ENCODE measurements at regions not wholly inside any gene's neighbourhood (a gene's known extent, or its start where the extent isn't known, plus 50 kb on each side); places are given as distances from the start of the nearest gene placed in this dataset.

DNA sequence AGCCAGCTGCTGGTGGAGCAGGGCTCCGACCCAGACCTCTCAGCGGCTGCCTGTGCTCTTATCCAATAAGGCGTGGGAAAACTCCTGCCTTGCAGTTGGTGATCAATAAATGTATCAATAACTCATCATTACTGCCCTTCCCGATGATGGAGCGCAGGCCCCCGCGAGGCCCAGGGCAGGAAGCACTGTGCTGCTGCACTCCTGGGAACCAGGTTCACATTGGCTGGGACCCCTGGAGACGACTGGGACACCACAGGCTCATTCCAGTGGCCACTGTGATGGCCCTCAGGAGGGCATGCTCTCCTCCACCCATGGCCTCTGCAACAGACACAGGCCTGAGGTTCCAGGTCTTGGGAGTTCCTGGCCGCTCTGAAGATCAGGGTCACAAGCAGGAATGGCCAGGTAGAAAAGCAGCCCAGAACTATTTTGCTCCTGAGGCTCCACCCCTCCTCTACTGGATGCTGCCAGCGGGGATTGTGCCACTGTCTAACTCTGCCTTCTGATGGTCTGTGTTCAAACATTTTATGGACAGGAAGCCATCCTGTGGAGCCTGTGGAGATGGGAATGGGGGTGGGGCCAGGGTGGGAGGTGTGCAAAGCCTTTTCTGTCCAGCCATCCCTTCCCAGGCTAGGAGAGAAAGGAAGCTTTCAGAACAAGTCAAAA is 287.4 kb upstream of the ZMIZ1 start:
- Histone ChIP-seq H3K27ac (ENCODE audit: insufficient read depth, low read length) (no peak overlapping the region), H3K79me2 (ENCODE audit: control insufficient read depth, insufficient read depth, low read length) (no peaks in the 10 kb centered on the region), H3K9ac (ENCODE audit: insufficient read depth, low read length) (no peak overlapping the region), H2AFZ (ENCODE audit: low read length) (no peak overlapping the region), H4K20me1 (ENCODE audit: control insufficient read depth, extremely low read depth, insufficient read depth, low read length) (no peaks in the 10 kb centered on the region), H3K27me3 (ENCODE audit: control insufficient read depth, insufficient read depth, low read length) (peaks cover 3% of the 10 kb centered on the region), H3K4me2 (ENCODE audit: extremely low read depth, insufficient read depth, low read length) (no peak overlapping the region), H3K4me1 (ENCODE audit: control insufficient read depth, extremely low read depth, insufficient read depth, low read length) (peaks cover 4% of the 10 kb centered on the region), H3K36me3 (ENCODE audit: control insufficient read depth, insufficient read depth, low read length) (no peaks in the 10 kb centered on the region), H3K4me3 (replicated peaks in 1 of 4; ENCODE audit: control extremely low read depth in 1 of 4, insufficient read depth in 1 of 4, low read depth in 3 of 4, low read length in 4 of 4) (no peak overlapping the region), H3K9me3 (ENCODE audit: control insufficient read depth, insufficient read depth, low read depth, low read length) (no peaks in the 10 kb centered on the region)
- TF ChIP-seq, protein P1, sequence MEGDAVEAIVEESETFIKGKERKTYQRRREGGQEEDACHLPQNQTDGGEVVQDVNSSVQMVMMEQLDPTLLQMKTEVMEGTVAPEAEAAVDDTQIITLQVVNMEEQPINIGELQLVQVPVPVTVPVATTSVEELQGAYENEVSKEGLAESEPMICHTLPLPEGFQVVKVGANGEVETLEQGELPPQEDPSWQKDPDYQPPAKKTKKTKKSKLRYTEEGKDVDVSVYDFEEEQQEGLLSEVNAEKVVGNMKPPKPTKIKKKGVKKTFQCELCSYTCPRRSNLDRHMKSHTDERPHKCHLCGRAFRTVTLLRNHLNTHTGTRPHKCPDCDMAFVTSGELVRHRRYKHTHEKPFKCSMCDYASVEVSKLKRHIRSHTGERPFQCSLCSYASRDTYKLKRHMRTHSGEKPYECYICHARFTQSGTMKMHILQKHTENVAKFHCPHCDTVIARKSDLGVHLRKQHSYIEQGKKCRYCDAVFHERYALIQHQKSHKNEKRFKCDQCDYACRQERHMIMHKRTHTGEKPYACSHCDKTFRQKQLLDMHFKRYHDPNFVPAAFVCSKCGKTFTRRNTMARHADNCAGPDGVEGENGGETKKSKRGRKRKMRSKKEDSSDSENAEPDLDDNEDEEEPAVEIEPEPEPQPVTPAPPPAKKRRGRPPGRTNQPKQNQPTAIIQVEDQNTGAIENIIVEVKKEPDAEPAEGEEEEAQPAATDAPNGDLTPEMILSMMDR (conservative IDR thresholded peaks at IDR 0.05 in 1 of 2, IDR thresholded peaks at IDR 0.05 in 1 of 2; ENCODE audit: low read depth in 1 of 2, low read length in 2 of 2), result no peak
- TF ChIP-seq EZH2 (IDR thresholded peaks at IDR 0.05; ENCODE audit: low read length, missing control alignments), result no peak
- no peak for DNase-seq (ENCODE audit: low read depth in 2 of 2)

DNA sequence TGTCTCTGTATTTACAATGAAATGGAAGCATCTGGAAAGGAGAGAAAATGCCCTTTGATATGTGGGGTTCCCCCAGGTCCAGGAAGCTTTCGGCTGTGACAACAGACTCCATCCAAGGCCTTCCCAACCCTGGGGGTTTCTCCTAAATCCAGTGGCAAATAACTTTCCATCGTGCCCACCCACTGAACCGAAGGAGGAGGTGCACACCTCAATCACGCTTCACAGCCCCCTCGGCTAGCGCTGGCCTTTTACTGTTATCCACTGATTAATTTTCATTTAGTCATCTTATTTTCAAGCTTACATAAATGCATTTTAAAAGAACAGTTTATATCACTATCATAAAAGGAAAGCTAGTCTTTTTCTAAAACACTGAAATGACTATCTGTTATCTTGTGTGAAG is 286.8 kb upstream of the ZMIZ1 start:
- H3K9me3 ChIP-seq (ENCODE audit: control insufficient read depth, insufficient read depth, low read depth, low read length), result no peaks in the 10 kb centered on the region
- H3K4me1 ChIP-seq (ENCODE audit: control insufficient read depth, extremely low read depth, insufficient read depth, low read length), result peaks cover 4% of the 10 kb centered on the region
- no peak overlapping the region for H3K4me2 ChIP-seq (ENCODE audit: extremely low read depth, insufficient read depth, low read length)
- H3K79me2 ChIP-seq (ENCODE audit: control insufficient read depth, insufficient read depth, low read length), result no peaks in the 10 kb centered on the region
- peaks cover 3% of the 10 kb centered on the region for H3K27me3 ChIP-seq (ENCODE audit: control insufficient read depth, insufficient read depth, low read length)
- no peak overlapping the region for H3K27ac ChIP-seq (ENCODE audit: insufficient read depth, low read length)
- DNase-seq (ENCODE audit: low read depth in 2 of 2), result no peak
- no peak overlapping the region for H3K4me3 ChIP-seq (replicated peaks in 1 of 4; ENCODE audit: control extremely low read depth in 1 of 4, insufficient read depth in 1 of 4, low read depth in 3 of 4, low read length in 4 of 4)
- no peak overlapping the region for H3K9ac ChIP-seq (ENCODE audit: insufficient read depth, low read length)
- H4K20me1 ChIP-seq (ENCODE audit: control insufficient read depth, extremely low read depth, insufficient read depth, low read length), result no peaks in the 10 kb centered on the region
- H3K36me3 ChIP-seq (ENCODE audit: control insufficient read depth, insufficient read depth, low read length), result no peaks in the 10 kb centered on the region
- no peak for TF ChIP-seq EZH2 (IDR thresholded peaks at IDR 0.05; ENCODE audit: low read length, missing control alignments)
- TF ChIP-seq, protein P1 (conservative IDR thresholded peaks at IDR 0.05 in 1 of 2, IDR thresholded peaks at IDR 0.05 in 1 of 2; ENCODE audit: low read depth in 1 of 2, low read length in 2 of 2), result no peak
- H2AFZ ChIP-seq (ENCODE audit: low read length), result no peak overlapping the region

DNA sequence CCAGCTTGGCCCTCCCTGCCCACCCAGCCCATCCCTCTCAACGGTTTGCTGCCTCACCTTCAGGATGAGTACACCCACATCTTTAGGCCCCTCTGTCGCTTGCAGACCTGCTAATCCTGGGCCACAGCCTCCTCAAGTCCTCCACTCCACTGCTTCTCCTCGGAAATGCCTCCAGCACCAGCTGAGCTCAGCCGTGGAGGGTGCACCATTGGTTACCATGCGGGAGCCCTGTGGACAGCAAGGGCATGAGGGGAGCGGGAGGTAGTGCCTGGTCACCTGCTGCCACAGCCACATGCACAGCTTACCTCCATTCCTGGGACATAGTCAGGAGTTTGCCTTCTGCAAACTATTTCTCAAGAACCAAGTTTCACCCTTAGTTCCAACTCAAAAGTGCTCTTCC is 286.3 kb upstream of the ZMIZ1 start:
- Histone ChIP-seq H3K4me1 (ENCODE audit: control insufficient read depth, extremely low read depth, insufficient read depth, low read length) (peaks cover under 1% of the 10 kb centered on the region), H3K4me2 (ENCODE audit: extremely low read depth, insufficient read depth, low read length) (no peak overlapping the region), H3K4me3 (replicated peaks in 1 of 4; ENCODE audit: control extremely low read depth in 1 of 4, insufficient read depth in 1 of 4, low read depth in 3 of 4, low read length in 4 of 4) (no peak overlapping the region), H3K27ac (ENCODE audit: insufficient read depth, low read length) (no peak overlapping the region), H3K79me2 (ENCODE audit: control insufficient read depth, insufficient read depth, low read length) (no peaks in the 10 kb centered on the region), H3K9me3 (ENCODE audit: control insufficient read depth, insufficient read depth, low read depth, low read length) (no peaks in the 10 kb centered on the region), H2AFZ (ENCODE audit: low read length) (no peak overlapping the region), H3K27me3 (ENCODE audit: control insufficient read depth, insufficient read depth, low read length) (peaks cover 3% of the 10 kb centered on the region), H3K36me3 (ENCODE audit: control insufficient read depth, insufficient read depth, low read length) (no peaks in the 10 kb centered on the region), H4K20me1 (ENCODE audit: control insufficient read depth, extremely low read depth, insufficient read depth, low read length) (no peaks in the 10 kb centered on the region), H3K9ac (ENCODE audit: insufficient read depth, low read length) (no peak overlapping the region)
- TF ChIP-seq, protein P1 (conservative IDR thresholded peaks at IDR 0.05 in 1 of 2, IDR thresholded peaks at IDR 0.05 in 1 of 2; ENCODE audit: low read depth in 1 of 2, low read length in 2 of 2), result no peak
- TF ChIP-seq EZH2 (IDR thresholded peaks at IDR 0.05; ENCODE audit: low read length, missing control alignments), result no peak
- no peak for DNase-seq (ENCODE audit: low read depth in 2 of 2)
